ENCODE measurements at regions not wholly inside any gene's neighbourhood (a gene's known extent, or its start where the extent isn't known, plus 50 kb on each side); places are given as distances from the start of the nearest gene placed in this dataset.

- TF ChIP-seq CTCF (IDR thresholded peaks at IDR 0.05; ENCODE audit: insufficient read depth, low read length) (no peak), REST (IDR thresholded peaks at IDR 0.05; ENCODE audit: insufficient replicate concordance, low read depth) (no peak), POLR2AphosphoS5 (IDR thresholded peaks at IDR 0.05; ENCODE audit: low read depth) (no peak)
Observed at GRCh38 chr6:119720160-119720559, 370.6 kb upstream of the MAN1A1 start.

Measured in HL-60 (cell line).